ENCODE measurements at regions not wholly inside any gene's neighbourhood (a gene's known extent, or its start where the extent isn't known, plus 50 kb on each side); places are given as distances from the start of the nearest gene placed in this dataset.

DNA sequence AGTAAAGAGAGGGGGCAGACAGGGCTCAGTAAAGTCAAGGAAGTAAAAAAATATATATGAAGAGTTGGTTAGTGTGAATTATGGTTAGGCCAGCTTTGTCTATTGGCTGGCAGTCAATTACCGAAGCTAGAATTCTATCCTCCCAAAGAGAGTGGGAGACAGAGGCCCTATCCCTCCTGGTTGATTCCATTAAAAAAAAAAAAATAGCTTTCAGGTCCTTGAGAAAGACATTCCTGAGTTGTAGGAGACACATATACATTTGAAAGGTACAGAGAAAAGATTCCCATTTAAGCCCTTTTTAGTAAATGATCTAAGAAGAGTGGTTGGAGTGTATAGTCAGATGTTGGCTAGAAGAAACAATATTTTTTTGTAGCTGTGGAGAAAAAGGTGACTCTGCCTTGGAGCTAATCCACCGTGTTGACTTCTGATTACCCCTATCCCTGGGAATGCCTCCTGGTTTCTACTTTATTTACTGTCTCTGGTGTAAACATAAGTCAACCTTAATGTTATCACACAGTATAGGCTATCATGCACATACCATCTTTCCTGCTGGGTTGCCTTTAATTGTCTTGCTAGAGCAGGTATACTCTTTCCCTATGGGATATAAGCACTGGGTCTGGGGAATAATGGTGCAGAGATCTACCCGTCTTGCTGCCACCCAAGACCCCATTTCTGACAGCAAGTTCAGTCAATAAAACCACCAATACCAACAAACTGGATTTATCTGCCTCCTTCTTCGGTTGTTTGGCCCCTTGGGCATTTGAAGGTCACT lies 859.9 kb upstream of the ATXN7L3B start:
- TF ChIP-seq, protein P1, sequence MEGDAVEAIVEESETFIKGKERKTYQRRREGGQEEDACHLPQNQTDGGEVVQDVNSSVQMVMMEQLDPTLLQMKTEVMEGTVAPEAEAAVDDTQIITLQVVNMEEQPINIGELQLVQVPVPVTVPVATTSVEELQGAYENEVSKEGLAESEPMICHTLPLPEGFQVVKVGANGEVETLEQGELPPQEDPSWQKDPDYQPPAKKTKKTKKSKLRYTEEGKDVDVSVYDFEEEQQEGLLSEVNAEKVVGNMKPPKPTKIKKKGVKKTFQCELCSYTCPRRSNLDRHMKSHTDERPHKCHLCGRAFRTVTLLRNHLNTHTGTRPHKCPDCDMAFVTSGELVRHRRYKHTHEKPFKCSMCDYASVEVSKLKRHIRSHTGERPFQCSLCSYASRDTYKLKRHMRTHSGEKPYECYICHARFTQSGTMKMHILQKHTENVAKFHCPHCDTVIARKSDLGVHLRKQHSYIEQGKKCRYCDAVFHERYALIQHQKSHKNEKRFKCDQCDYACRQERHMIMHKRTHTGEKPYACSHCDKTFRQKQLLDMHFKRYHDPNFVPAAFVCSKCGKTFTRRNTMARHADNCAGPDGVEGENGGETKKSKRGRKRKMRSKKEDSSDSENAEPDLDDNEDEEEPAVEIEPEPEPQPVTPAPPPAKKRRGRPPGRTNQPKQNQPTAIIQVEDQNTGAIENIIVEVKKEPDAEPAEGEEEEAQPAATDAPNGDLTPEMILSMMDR (IDR thresholded peaks at IDR 0.05; ENCODE audit: low read depth, low read length) = no peak
- TF ChIP-seq, protein P2, sequence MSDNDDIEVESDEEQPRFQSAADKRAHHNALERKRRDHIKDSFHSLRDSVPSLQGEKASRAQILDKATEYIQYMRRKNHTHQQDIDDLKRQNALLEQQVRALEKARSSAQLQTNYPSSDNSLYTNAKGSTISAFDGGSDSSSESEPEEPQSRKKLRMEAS (IDR thresholded peaks at IDR 0.05; ENCODE audit: low read depth, low read length) = no peak
- TF ChIP-seq POLR2A (IDR thresholded peaks at IDR 0.05; ENCODE audit: extremely low read depth, insufficient read length) = no peak
